K562 (cell line): ENCODE measurements at regions not wholly inside any gene's neighbourhood (a gene's known extent, or its start where the extent isn't known, plus 50 kb on each side); places are given as distances from the start of the nearest gene placed in this dataset.

Experiments
- ATAC-seq: fragments of 200-7000 bp; cut with Tn5 transposase; 3 replicates; pipeline ENCODE4 v1.9.1; 2020; ENCODE audit warnings: moderate library complexity
- BruUV-seq: library from RNA; stranded (reverse); fragments of 400-500 nt; replicated peaks from 2 replicates; lab custom pipeline; 2021; lab: Mats Ljungman, UMichigan
- CTCF ChIA-PET: fragments of 300-600 bp; formaldehyde crosslinking; extraction: SDS; loops from one replicate; lab custom pipeline; 2021; ENCODE audit warnings: low intra/inter-chr PET ratio; lab: Yijun Ruan, JAX
- POLR2A ChIA-PET: fragments of 300-600, 350-650 bp; sonication (Branson Sonifier 250); formaldehyde crosslinking; extraction: SDS; loops from one replicate; lab custom pipeline; 2021; ENCODE audit warnings: antibody characterized with exemption, inconsistent platforms; lab: Yijun Ruan, JAX
- DNase-seq, 4 experiments: peaks; one replicate each; pipeline versions ENCODE4 v3.0.0 to v3.0.0-alpha.2; 2011 to 2018; ENCODE audit warnings: low spot score in 3 of 4, mixed read lengths in 3 of 4; ENCODE audit errors: extremely low read depth in 1 of 4
- FAIRE-seq: peaks from 2 replicates; lab custom pipeline; 2011; peaks lifted over from hg19 to GRCh38; lab: Jason Lieb, UNC
- H2AFZ ChIP-seq: 2 replicates; pipeline ENCODE4 v1.6.0; 2011; ENCODE audit warnings: low read depth, low read length, control low read depth, inconsistent platforms
- H3K27ac ChIP-seq: fragments of 200-600 bp; 3 replicates; pipeline ENCODE4 v1.8.0; 2011; ENCODE audit warnings: low read depth, mild to moderate bottlenecking, control low read depth, inconsistent platforms, low read length, moderate library complexity, mixed read lengths; ENCODE audit errors: extremely low read depth
- H3K27me3 ChIP-seq, 2 experiments: fragments of 300-600 bp in 1 of 2; 2 replicates in 1 of 2; 3 replicates in 1 of 2; pipeline versions ENCODE4 v1.6.0 to v1.8.0; 2011; ENCODE audit warnings: inconsistent platforms in 2 of 2, low read length in 2 of 2, mild to moderate bottlenecking in 1 of 2, mixed read lengths in 1 of 2, moderate library complexity in 1 of 2; ENCODE audit not compliant: control insufficient read depth in 2 of 2, insufficient read depth in 2 of 2
- H3K36me3 ChIP-seq: fragments of 300-600 bp; 3 replicates; pipeline ENCODE4 v1.8.0; 2011; ENCODE audit warnings: mild to moderate bottlenecking, low read length, inconsistent platforms; ENCODE audit not compliant: control insufficient read depth, insufficient read depth
- H3K4me1 ChIP-seq, 2 experiments: fragments of 200-600 bp in 1 of 2; replicated peaks in 1 of 2; 2 replicates in 1 of 2; 3 replicates in 1 of 2; pipeline versions ENCODE4 v1.5.1 to v1.8.0; 2011; ENCODE audit warnings: inconsistent platforms in 2 of 2, low read length in 2 of 2, mild to moderate bottlenecking in 1 of 2, mixed read lengths in 1 of 2, moderate library complexity in 1 of 2; ENCODE audit not compliant: control insufficient read depth in 2 of 2, insufficient read depth in 2 of 2
- H3K4me2 ChIP-seq: 2 replicates; pipeline ENCODE4 v1.6.1; 2011; ENCODE audit warnings: low read length, control low read depth, inconsistent platforms, mixed read lengths; ENCODE audit not compliant: insufficient read depth
- H3K4me3 ChIP-seq: fragments of 200-600 bp; sonication (generic), shearing (Covaris generic); 2 replicates; pipeline ENCODE4 v1.5.1; 2016; ENCODE audit warnings: control low read depth, inconsistent platforms
- H3K79me2 ChIP-seq: fragments of 200-600 bp; 3 replicates; pipeline ENCODE4 v1.8.0; 2011; ENCODE audit warnings: low read length, inconsistent platforms; ENCODE audit not compliant: control insufficient read depth, insufficient read depth
- H3K9ac ChIP-seq, 2 experiments: 2 replicates each; pipeline versions ENCODE4 v1.6.0 to v1.6.1; 2011; ENCODE audit warnings: low read depth in 2 of 2, low read length in 2 of 2, control low read depth in 1 of 2, inconsistent platforms in 1 of 2, mild to moderate bottlenecking in 1 of 2, mixed read lengths in 1 of 2; ENCODE audit not compliant: insufficient read depth in 1 of 2
- H3K9me1 ChIP-seq: one replicate; pipeline ENCODE4 v1.6.0; 2011; ENCODE audit warnings: inconsistent platforms, mild to moderate bottlenecking, low read length, moderate library complexity; ENCODE audit not compliant: control insufficient read depth, insufficient read depth
- H3K9me3 ChIP-seq: replicated peaks from 2 replicates; pipeline ENCODE4 v1.5.1; 2011; ENCODE audit warnings: low read depth, low read length, inconsistent platforms; ENCODE audit not compliant: control insufficient read depth, insufficient read depth
- H4K20me1 ChIP-seq: replicated peaks from 2 replicates; pipeline ENCODE4 v1.6.1; 2011; ENCODE audit warnings: low read length, inconsistent platforms, mixed read lengths; ENCODE audit not compliant: control insufficient read depth, insufficient read depth
- ADNP ChIP-seq: fragments of 200-800 bp; sonication (Bioruptor generic); IDR thresholded peaks from 2 replicates; pipeline ENCODE4 v1.6.1; 2016; ENCODE audit warnings: missing genetic modification characterization, missing compliant biosample characterization
- CTBP1 ChIP-seq: fragments of 450-650 bp; IDR thresholded peaks from 2 replicates; pipeline ENCODE4 v1.6.1; 2016; ENCODE audit warnings: borderline replicate concordance
- GABPB1 ChIP-seq: sonication (generic); formaldehyde crosslinking; IDR thresholded peaks from 2 replicates; pipeline ENCODE4 v1.8.0; 2022; ENCODE audit warnings: mild to moderate bottlenecking, missing genetic modification reagents
- GATA2 ChIP-seq: sonication (generic); formaldehyde crosslinking; IDR thresholded peaks from 2 replicates; pipeline ENCODE4 v1.4.0; 2020; ENCODE audit warnings: mild to moderate bottlenecking, missing genetic modification reagents
- GATAD2A ChIP-seq: fragments of 450-650 bp; IDR thresholded peaks from 2 replicates; pipeline ENCODE4 v1.6.1; 2017
- KLF6 ChIP-seq: fragments of 250-450 bp; sonication (Bioruptor Pico); IDR thresholded peaks from 2 replicates; pipeline ENCODE4 v1.4.0; 2020; ENCODE audit warnings: mild to moderate bottlenecking, moderate library complexity, borderline replicate concordance
- NCOA1 ChIP-seq: fragments of 450-650 bp; IDR thresholded peaks from 2 replicates; pipeline ENCODE4 v1.6.1; 2016; ENCODE audit warnings: low read depth
- PATZ1 ChIP-seq: fragments of 250-450 bp; sonication (Bioruptor Pico); IDR thresholded peaks from 2 replicates; pipeline ENCODE4 v1.5.0; 2020; ENCODE audit warnings: mild to moderate bottlenecking, borderline replicate concordance
- POLR2AphosphoS2 ChIP-seq: IDR thresholded peaks from 2 replicates; pipeline ENCODE4 v1.6.1; 2012; ENCODE audit warnings: low read length, improper control_type of control experiment
- SETDB1 ChIP-seq: IDR thresholded peaks from one replicate; pipeline ENCODE4 v1.6.1; 2012; ENCODE audit warnings: low read length, control low read depth, inconsistent platforms
- TAF9B ChIP-seq: fragments of 450-650 bp; IDR thresholded peaks from 2 replicates; pipeline ENCODE4 v1.6.1; 2018; ENCODE audit warnings: mild to moderate bottlenecking; ENCODE audit not compliant: partially characterized antibody
- ZC3H8 ChIP-seq: fragments of 450-650 bp; IDR thresholded peaks from 2 replicates; pipeline ENCODE4 v1.6.1; 2017
- ZFP30 ChIP-seq: fragments of 250-450 bp; sonication (Bioruptor Pico); IDR thresholded peaks from 2 replicates; pipeline ENCODE4 v1.8.0; 2022; ENCODE audit warnings: moderate library complexity, mild to moderate bottlenecking, inconsistent platforms, borderline replicate concordance
- ZFX ChIP-seq: sonication (generic); formaldehyde crosslinking; IDR thresholded peaks from 2 replicates; pipeline ENCODE4 v1.8.0; 2022; ENCODE audit warnings: mild to moderate bottlenecking, missing genetic modification reagents, moderate library complexity
- ZNF274 ChIP-seq: IDR thresholded peaks from 2 replicates; pipeline ENCODE4 v1.6.1; 2011; ENCODE audit warnings: low read depth, mild to moderate bottlenecking, low read length, moderate library complexity, borderline replicate concordance
- WGBS: fragments of 100-300 bp; shearing (Covaris generic); methylation state at CpG from one replicate; pipeline ENCODE4 v1.1.6; 2016; ENCODE audit warnings: low coverage, mixed read lengths; ENCODE audit not compliant: insufficient coverage; ENCODE audit errors: missing lambda C conversion rate; 5-methylcytosine and 5-hydroxymethylcytosine counted together
- in situ Hi-C: fragments of 300-500 bp; cut with MboI; formaldehyde crosslinking; loops from 4 replicates; pipeline ENCODE4 v1.15.0; 2018; ENCODE audit warnings: inconsistent platforms, mixed read lengths
- intact Hi-C: fragments of 100-400 bp; cut with micrococcal nuclease; formaldehyde crosslinking; loops from 2 replicates; pipeline ENCODE4 v1.14.2; 2022

DNA sequence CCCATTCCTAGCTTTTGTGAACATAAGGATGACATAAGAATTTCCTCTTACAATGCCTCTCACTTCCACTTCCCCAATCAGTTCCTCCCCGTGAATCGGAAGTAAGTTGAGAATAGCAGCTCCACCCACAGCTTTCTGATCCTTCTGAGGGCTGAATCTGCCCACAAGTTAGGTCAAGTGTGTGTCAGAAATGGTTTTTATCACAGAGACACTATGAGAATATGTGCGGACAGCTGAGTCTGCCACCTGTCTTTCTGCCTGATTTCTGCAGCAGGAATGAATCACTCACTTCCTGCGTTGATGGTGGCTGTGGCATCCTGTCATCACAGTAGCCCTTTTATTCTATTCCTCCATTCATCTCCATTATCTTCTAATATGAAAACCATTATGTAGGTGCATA is 70.2 kb downstream of the RIN2 start:
- no peak for ATAC-seq
- POLR2A ChIA-PET: no interaction called here
- no peak for DNase-seq
- WGBS: 0% methylated on average over 4 of the region's 4 CpGs
- no peak overlapping the region for H3K9ac ChIP-seq
- H3K27ac ChIP-seq: no peak overlapping the region
- H3K4me3 ChIP-seq: no peak overlapping the region
- TF ChIP-seq NCOA1 (no peak), ZNF274 (no peak), TAF9B (no peak), SETDB1 (no peak), ZFP30 (CRISPR knock-in tag) (no peak), GATAD2A (no peak), ADNP (tag) (no peak)
- no peaks in the 10 kb centered on the region for H3K27me3 ChIP-seq
- in situ Hi-C loops: no loop called here
- no peak overlapping the region for H2AFZ ChIP-seq
- H3K79me2 ChIP-seq: no peaks in the 10 kb centered on the region
- H3K9me1 ChIP-seq: no peaks in the 10 kb centered on the region
- H3K4me1 ChIP-seq: no peaks in the 10 kb centered on the region
- no peak for FAIRE-seq
- CTCF ChIA-PET: no interaction called here
- intact Hi-C loops: no loop called here
- no TSS peak for BruUV-seq
- no peaks in the 10 kb centered on the region for H3K36me3 ChIP-seq
- no peak overlapping the region for H3K4me2 ChIP-seq
- no peaks in the 10 kb centered on the region; the same call in 1 of the 2 replicates for H4K20me1 ChIP-seq
- no peaks in the 10 kb centered on the region for H3K9me3 ChIP-seq

GRCh38 chr20:19830211-19830785 is 72.2 kb downstream of the RIN2 start:
- H3K4me2 ChIP-seq: no peak overlapping the region
- no peaks in the 10 kb centered on the region for H3K9me1 ChIP-seq
- WGBS: 0% methylated on average over 2 of the region's 2 CpGs
- no peak for ATAC-seq
- H3K4me1 ChIP-seq: no peaks in the 10 kb centered on the region
- no peaks in the 10 kb centered on the region for H3K9me3 ChIP-seq
- no peak for DNase-seq
- no peak for FAIRE-seq
- H3K36me3 ChIP-seq: no peaks in the 10 kb centered on the region
- H3K4me3 ChIP-seq: no peak overlapping the region
- in situ Hi-C loops (no loop called here), intact Hi-C loops (no loop called here)
- ChIA-PET CTCF (no interaction called here), POLR2A (no interaction called here)
- H3K27ac ChIP-seq: no peak overlapping the region
- no peak overlapping the region for H2AFZ ChIP-seq
- no peaks in the 10 kb centered on the region; the same call in 1 of the 2 replicates for H4K20me1 ChIP-seq
- no peaks in the 10 kb centered on the region for H3K79me2 ChIP-seq
- BruUV-seq: no TSS peak
- no peak overlapping the region for H3K9ac ChIP-seq
- H3K27me3 ChIP-seq: no peaks in the 10 kb centered on the region
- TF ChIP-seq ZC3H8 (no peak), GABPB1 (CRISPR knock-in tag) (no peak), CTBP1 (no peak), PATZ1 (CRISPR knock-in tag) (no peak), POLR2AphosphoS2 (no peak), GATA2 (CRISPR knock-in tag) (no peak), ZFX (CRISPR knock-in tag) (no peak), KLF6 (no peak)
